H1 (cell line): ENCODE measurements at regions not wholly inside any gene's neighbourhood (a gene's known extent, or its start where the extent isn't known, plus 50 kb on each side); places are given as distances from the start of the nearest gene placed in this dataset.

Source experiments
- CTCF ChIA-PET: fragments of 300-600 bp; sonication (Branson Sonifier 250); formaldehyde crosslinking; loops from one replicate; lab custom pipeline; 2021; ENCODE audit not compliant: partially characterized antibody; lab: Charles Lee
- POLR2A ChIA-PET: fragments of 300-600 bp; sonication (Branson Sonifier 250); formaldehyde crosslinking; loops from one replicate; lab custom pipeline; 2021; ENCODE audit warnings: inconsistent platforms; ENCODE audit not compliant: partially characterized antibody; lab: Charles Lee
- DNase-seq, 2 experiments: peaks; one replicate each; pipeline versions ENCODE4 v3.0.0 to v3.0.0-alpha.2; 2010 to 2022; ENCODE audit warnings: low spot score in 2 of 2, low read depth in 1 of 2, mixed read lengths in 1 of 2
- FAIRE-seq: peaks from 2 replicates; lab custom pipeline; 2011; peaks lifted over from hg19 to GRCh38; lab: Jason Lieb, UNC
- H2AFZ ChIP-seq: 2 replicates; pipeline ENCODE4 v1.8.1; 2012; ENCODE audit warnings: low read length, inconsistent platforms
- H2AK5ac ChIP-seq: 2 replicates; pipeline ENCODE4 v1.6.1; 2013; ENCODE audit warnings: low read depth, low read length
- H2BK120ac ChIP-seq: replicated peaks from 2 replicates; pipeline ENCODE3; 2013; ENCODE audit warnings: low read depth, low read length, inconsistent platforms
- H2BK12ac ChIP-seq: 2 replicates; pipeline ENCODE4 v1.6.1; 2013; ENCODE audit warnings: low read depth, low read length
- H2BK15ac ChIP-seq: 2 replicates; pipeline ENCODE4 v1.6.1; 2013; ENCODE audit warnings: low read length
- H2BK20ac ChIP-seq: 2 replicates; pipeline ENCODE4 v1.6.1; 2013; ENCODE audit warnings: low read length
- H2BK5ac ChIP-seq: 2 replicates; pipeline ENCODE4 v1.6.1; 2013; ENCODE audit warnings: low read depth, low read length
- H3K14ac ChIP-seq: 2 replicates; pipeline ENCODE4 v1.6.1; 2013; ENCODE audit warnings: inconsistent platforms; ENCODE audit not compliant: insufficient read length
- H3K18ac ChIP-seq: 2 replicates; pipeline ENCODE4 v1.6.1; 2013; ENCODE audit warnings: low read length; ENCODE audit errors: extremely low read depth
- H3K23ac ChIP-seq: 2 replicates; pipeline ENCODE4 v1.6.1; 2013; ENCODE audit warnings: inconsistent platforms; ENCODE audit not compliant: insufficient read length
- H3K23me2 ChIP-seq: 2 replicates; pipeline ENCODE4 v1.6.1; 2013; ENCODE audit warnings: low read depth, low read length
- H3K27ac ChIP-seq: 2 replicates; pipeline ENCODE4 v1.6.1; 2011; ENCODE audit warnings: low read depth, low read length, inconsistent platforms
- H3K27me3 ChIP-seq, 4 experiments: replicated peaks in 1 of 4; 1 replicate in 1 of 4; 2 replicates in 3 of 4; pipeline versions ENCODE4 v1.6.1 to v1.8.1; 2011 to 2013; ENCODE audit warnings: low read length in 3 of 4, mild to moderate bottlenecking in 3 of 4, inconsistent platforms in 2 of 4, mixed read lengths in 2 of 4, moderate library complexity in 1 of 4; ENCODE audit not compliant: control insufficient read depth in 3 of 4, insufficient read depth in 3 of 4; ENCODE audit errors: extremely low read depth in 1 of 4
- H3K36me3 ChIP-seq, 4 experiments: 2 replicates each; pipeline versions ENCODE4 v1.6.1 to v1.8.1; 2011 to 2013; ENCODE audit warnings: mild to moderate bottlenecking in 4 of 4, low read length in 3 of 4, moderate library complexity in 2 of 4, control low read depth in 1 of 4, inconsistent platforms in 1 of 4; ENCODE audit not compliant: insufficient read depth in 4 of 4, control insufficient read depth in 2 of 4
- H3K4ac ChIP-seq: replicated peaks from 2 replicates; pipeline ENCODE3; 2013; ENCODE audit warnings: low read length, low read depth, mixed read lengths, inconsistent platforms; ENCODE audit not compliant: insufficient read length
- H3K4me1 ChIP-seq, 4 experiments: replicated peaks in 1 of 4; 1 replicate in 1 of 4; 2 replicates in 3 of 4; pipeline versions ENCODE4 v1.6.1 to v1.8.1; 2011 to 2013; ENCODE audit warnings: low read length in 3 of 4, inconsistent platforms in 2 of 4, mixed read lengths in 1 of 4; ENCODE audit not compliant: insufficient read depth in 4 of 4, control insufficient read depth in 3 of 4
- H3K4me2 ChIP-seq, 2 experiments: 2 replicates each; pipeline versions ENCODE4 v1.6.1 to v1.8.1; 2011 to 2013; ENCODE audit warnings: low read depth in 2 of 2, low read length in 2 of 2, control low read depth in 1 of 2, inconsistent platforms in 1 of 2, mild to moderate bottlenecking in 1 of 2; ENCODE audit not compliant: insufficient read depth in 1 of 2
- H3K4me3 ChIP-seq, 4 experiments: fragments of 200-600, 300-600 bp in 1 of 4; sonication (generic), shearing (Covaris generic), sonication (Bioruptor Twin) in 1 of 4; 2 replicates each; pipeline versions ENCODE4 v1.5.1 to v1.8.1; 2011 to 2016; ENCODE audit warnings: low read length in 4 of 4, low read depth in 3 of 4, control low read depth in 2 of 4, inconsistent platforms in 2 of 4, mild to moderate bottlenecking in 2 of 4, mixed read lengths in 1 of 4, moderate library complexity in 1 of 4; ENCODE audit not compliant: insufficient read depth in 2 of 4; ENCODE audit errors: extremely low read depth in 1 of 4
- H3K56ac ChIP-seq: replicated peaks from 2 replicates; pipeline ENCODE3; 2013; ENCODE audit warnings: low read depth, mild to moderate bottlenecking, mixed read lengths, low read length, inconsistent platforms; ENCODE audit not compliant: insufficient read length
- H3K79me1 ChIP-seq: 2 replicates; pipeline ENCODE4 v1.6.1; 2013; ENCODE audit warnings: low read depth, low read length, control low read depth
- H3K79me2 ChIP-seq, 2 experiments: 2 replicates each; pipeline versions ENCODE4 v1.6.1 to v1.8.1; 2012 to 2013; ENCODE audit warnings: low read length in 2 of 2, mild to moderate bottlenecking in 2 of 2, inconsistent platforms in 1 of 2; ENCODE audit not compliant: insufficient read depth in 2 of 2, control insufficient read depth in 1 of 2
- H3K9ac ChIP-seq, 4 experiments: replicated peaks in 1 of 4; 1 replicate in 1 of 4; 2 replicates in 3 of 4; pipeline versions ENCODE4 v1.6.1 to v1.8.1; 2011 to 2013; ENCODE audit warnings: low read depth in 3 of 4, low read length in 3 of 4, control low read depth in 2 of 4, mild to moderate bottlenecking in 2 of 4, moderate library complexity in 2 of 4, inconsistent platforms in 1 of 4; ENCODE audit errors: extremely low read depth in 1 of 4
- H3K9me3 ChIP-seq, 2 experiments: 2 replicates each; pipeline versions ENCODE4 v1.6.1 to v1.8.1; 2012 to 2013; ENCODE audit warnings: mild to moderate bottlenecking in 2 of 2, moderate library complexity in 2 of 2, control low read depth in 1 of 2, inconsistent platforms in 1 of 2, low read depth in 1 of 2, low read length in 1 of 2, mixed read lengths in 1 of 2; ENCODE audit not compliant: insufficient read depth in 2 of 2
- H4K20me1 ChIP-seq, 2 experiments: replicated peaks in 1 of 2; 2 replicates each; pipeline versions ENCODE3 to v1.8.1; 2011 to 2013; ENCODE audit warnings: inconsistent platforms in 2 of 2, low read length in 2 of 2, mild to moderate bottlenecking in 1 of 2; ENCODE audit not compliant: insufficient read depth in 2 of 2, control insufficient read depth in 1 of 2
- H4K5ac ChIP-seq: 2 replicates; pipeline ENCODE4 v1.6.1; 2013; ENCODE audit warnings: low read length, low read depth, mixed read lengths, inconsistent platforms; ENCODE audit not compliant: insufficient read length
- H4K8ac ChIP-seq: 2 replicates; pipeline ENCODE4 v1.8.0; 2013; ENCODE audit warnings: mild to moderate bottlenecking, moderate library complexity, low read length, inconsistent platforms; ENCODE audit not compliant: insufficient read depth; ENCODE audit errors: extremely low read depth
- H4K91ac ChIP-seq: replicated peaks from 2 replicates; pipeline ENCODE3; 2013; ENCODE audit warnings: low read length, mixed read lengths, inconsistent platforms; ENCODE audit not compliant: insufficient read length
- ATF2 ChIP-seq: IDR thresholded peaks from 2 replicates; pipeline ENCODE4 v1.6.1; 2012; ENCODE audit warnings: low read length, inconsistent platforms
- CEBPB ChIP-seq: IDR thresholded peaks from 2 replicates; pipeline ENCODE4 v1.6.1; 2012; ENCODE audit warnings: low read depth, low read length
- EZH2 ChIP-seq: fragments of 200-600 bp; sonication (generic); IDR thresholded peaks from 2 replicates; pipeline ENCODE4 v1.7.1; 2012; ENCODE audit warnings: low read depth, mild to moderate bottlenecking, moderate library complexity, low read length, inconsistent platforms; ENCODE audit not compliant: severe bottlenecking
- GTF2F1 ChIP-seq: IDR thresholded peaks from 2 replicates; pipeline ENCODE4 v1.6.1; 2012; ENCODE audit warnings: low read depth, low read length, improper control_type of control experiment, borderline replicate concordance
- JUND ChIP-seq: IDR thresholded peaks from 2 replicates; pipeline ENCODE4 v1.6.1; 2011; ENCODE audit warnings: mild to moderate bottlenecking, improper control_type of control experiment, low read length
- POLR2A ChIP-seq, 2 experiments: IDR thresholded peaks; 1 replicate in 1 of 2; 2 replicates in 1 of 2; pipeline ENCODE4 v1.6.1; 2011; ENCODE audit warnings: low read depth in 2 of 2, low read length in 2 of 2, mild to moderate bottlenecking in 2 of 2; ENCODE audit errors: control extremely low read depth in 1 of 2
- RBBP5 ChIP-seq: IDR thresholded peaks from 2 replicates; pipeline ENCODE4 v1.7.1; 2012; ENCODE audit warnings: low read depth, mild to moderate bottlenecking, inconsistent platforms, low read length, moderate library complexity, borderline replicate concordance
- SIRT6 ChIP-seq: IDR thresholded peaks from one replicate; pipeline ENCODE4 v1.7.1; 2012; ENCODE audit warnings: low read length, inconsistent platforms
- TAF7 ChIP-seq: optimal IDR thresholded peaks from 2 replicates; pipeline ENCODE3; 2011; ENCODE audit warnings: low read depth, mild to moderate bottlenecking, inconsistent platforms, low read length, moderate library complexity, borderline replicate concordance
- WGBS, 2 experiments: shearing (Covaris generic) in 1 of 2; methylation state at CpG; one replicate each; pipeline versions ENCODE4 v1.1.6 to v1.1.7; 2013 to 2015; ENCODE audit warnings: low lambda C conversion rate in 2 of 2, mixed read lengths in 2 of 2, inconsistent platforms in 1 of 2, low coverage in 1 of 2, missing lambda C conversion rate in 1 of 2; ENCODE audit not compliant: insufficient replicate concordance in 2 of 2, insufficient coverage in 1 of 2, insufficient read length in 1 of 2; ENCODE audit errors: extremely low coverage in 1 of 2, missing lambda C conversion rate in 1 of 2; 5-methylcytosine and 5-hydroxymethylcytosine counted together

GRCh38 chr4:181524499-181524898 is 718.7 kb upstream of the TENM3 start:
- Histone ChIP-seq H3K23ac (no peak overlapping the region), H2BK15ac (no peak overlapping the region), H3K23me2 (no peaks in the 10 kb centered on the region; the same call in 1 of the 2 replicates), H3K79me2 (no peaks in the 10 kb centered on the region), H2BK12ac (no peak overlapping the region), H2BK20ac (no peak overlapping the region), H3K4ac (no peak overlapping the region), H3K79me1 (no peaks in the 10 kb centered on the region), H3K56ac (no peak overlapping the region), H4K91ac (no peak overlapping the region), H3K4me2 (no peak overlapping the region), H4K20me1 (no peaks in the 10 kb centered on the region), H2AFZ (no peak overlapping the region), H3K4me1 (peaks cover 0 to 4% (median 3%) of the 10 kb centered on the region in 4 experiments; a peak in 4 of 7 replicates), H2BK120ac (no peak overlapping the region), H3K9me3 (no peaks in the 10 kb centered on the region), H4K5ac (no peak overlapping the region), H3K36me3 (no peaks in the 10 kb centered on the region; a peak in 2 of 8 replicates), H3K27me3 (no peaks in the 10 kb centered on the region), H4K8ac (no peak overlapping the region), H3K18ac (no peak overlapping the region), H3K27ac (no peak overlapping the region), H3K14ac (no peak overlapping the region), H2BK5ac (no peak overlapping the region), H2AK5ac (no peak overlapping the region), H3K9ac (no peak overlapping the region), H3K4me3 (no peak overlapping the region)
- CTCF ChIA-PET = interaction anchor here (1.4 to 4.0 kb wide), 3 partner anchors 222 to 615 kb away, joined by 3 to 15 read pairs (median 4); no protein-coding TSS in a partner anchor
- WGBS, 2 experiments = 89% methylated on average over 5 of the region's 5 CpGs; no CpG with 5 or more reads in 1 of the 2 experiments
- no peak for TF ChIP-seq CEBPB
- TF ChIP-seq GTF2F1 = no peak
- TF ChIP-seq RBBP5 = no peak
- no peak for TF ChIP-seq POLR2A (IDR thresholded peaks at IDR 0.05; ENCODE audit: control extremely low read depth in 1 of 2, low read depth in 2 of 2, low read length in 2 of 2)
- TF ChIP-seq TAF7 = no peak
- TF ChIP-seq ATF2 = no peak
- no peak for TF ChIP-seq SIRT6
- TF ChIP-seq JUND = no peak
- no peak for TF ChIP-seq EZH2
- FAIRE-seq (no peak), DNase-seq (no peak)
- POLR2A ChIA-PET = interaction anchor here (0.6 kb wide), 1 partner anchor 8 kb away, joined by 3 read pairs; no protein-coding TSS in a partner anchor
